ENCODE measurements at regions not wholly inside any gene's neighbourhood (a gene's known extent, or its start where the extent isn't known, plus 50 kb on each side); places are given as distances from the start of the nearest gene placed in this dataset.

- no peak overlapping the region for H3K4me3 Mint-ChIP-seq
- no peak for DNase-seq
- no peaks in the 10 kb centered on the region for H3K27me3 Mint-ChIP-seq
Measured at GRCh38 chr17:34776456-34777443, 184.5 kb downstream of the CCT6B start.

DNA sequence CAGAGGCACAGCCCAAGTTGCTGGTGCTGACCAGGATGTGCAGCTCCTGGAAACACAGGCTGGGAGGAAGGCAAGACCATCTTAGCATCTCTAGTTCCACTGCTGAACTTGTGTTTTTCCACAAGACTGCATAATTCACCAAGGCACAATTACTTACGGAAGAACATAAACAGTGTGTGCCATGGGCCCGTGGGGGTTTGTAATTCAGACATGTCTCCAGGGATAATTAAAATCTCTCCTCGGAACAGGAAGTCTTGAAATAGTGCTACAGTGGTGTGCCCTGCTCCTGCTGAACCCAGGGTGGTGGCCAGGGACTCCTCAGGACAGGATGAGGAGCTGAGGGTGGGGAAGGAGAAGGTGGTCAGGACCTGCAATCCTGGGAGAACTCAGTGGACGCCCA, 188.2 kb downstream of the CCT6B start:
- ATAC-seq (ENCODE audit: low read depth in 2 of 2) (no peak), DNase-seq (no peak)
- Mint-ChIP-seq H3K4me3 (no peak overlapping the region), H3K36me3 (no peaks in the 10 kb centered on the region), H3K9me3 (peaks cover 0 to 2% (median 0%) of the 10 kb centered on the region in 7 donors), H3K27ac (no peak overlapping the region), H3K4me1 (no peaks in the 10 kb centered on the region), H3K27me3 (peaks cover 7% of the 10 kb centered on the region)
- Histone ChIP-seq H3K4me3 (ENCODE audit: low read depth, low read length) (no peak overlapping the region), H3K9me3 (ENCODE audit: control insufficient read depth in 2 of 2, low read length in 2 of 2) (no peaks in the 10 kb centered on the region), H3K36me3 (ENCODE audit: control insufficient read depth, insufficient read depth, low read length) (no peaks in the 10 kb centered on the region), H3K27ac (ENCODE audit: insufficient read depth, low read length, poor library complexity, severe bottlenecking) (no peak overlapping the region), H3K4me1 (ENCODE audit: control insufficient read depth, insufficient read depth, low read length, poor library complexity, severe bottlenecking) (no peaks in the 10 kb centered on the region), H3K27me3 (ENCODE audit: control insufficient read depth, insufficient read depth, low read length) (peaks cover 4% of the 10 kb centered on the region)

More at GRCh38 chr17:34776456-34777443, 184.5 kb downstream of the CCT6B start:
- Histone ChIP-seq H3K4me1 (ENCODE audit: control insufficient read depth, insufficient read depth, low read length, poor library complexity, severe bottlenecking) (no peaks in the 10 kb centered on the region), H3K36me3 (ENCODE audit: control insufficient read depth, insufficient read depth, low read length) (no peaks in the 10 kb centered on the region), H3K27ac (ENCODE audit: insufficient read depth, low read length, poor library complexity, severe bottlenecking) (no peak overlapping the region), H3K27me3 (ENCODE audit: control insufficient read depth, insufficient read depth, low read length) (peaks cover 4% of the 10 kb centered on the region), H3K4me3 (ENCODE audit: low read depth, low read length) (no peak overlapping the region), H3K9me3 (ENCODE audit: control insufficient read depth in 2 of 2, low read length in 2 of 2) (peaks cover 0 to 1% of the 10 kb centered on the region in 2 experiments)
- H3K36me3 Mint-ChIP-seq, result no peaks in the 10 kb centered on the region
- ATAC-seq (ENCODE audit: low read depth in 2 of 2), result no peak
- peaks cover 0 to 3% (median 0%) of the 10 kb centered on the region in 7 donors for H3K9me3 Mint-ChIP-seq
- peaks cover 0 to 4% (median under 1%) of the 10 kb centered on the region in 4 donors for H3K4me1 Mint-ChIP-seq
- H3K27ac Mint-ChIP-seq, result no peak overlapping the region

GRCh38 chr17:34771891-34772290, 189.4 kb downstream of the CCT6B start:
- Histone ChIP-seq H3K9me3 (ENCODE audit: control insufficient read depth in 2 of 2, low read length in 2 of 2) (no peaks in the 10 kb centered on the region), H3K27me3 (ENCODE audit: control insufficient read depth, insufficient read depth, low read length) (peaks cover 2% of the 10 kb centered on the region), H3K36me3 (ENCODE audit: control insufficient read depth, insufficient read depth, low read length) (no peaks in the 10 kb centered on the region), H3K4me1 (ENCODE audit: control insufficient read depth, insufficient read depth, low read length, poor library complexity, severe bottlenecking) (no peaks in the 10 kb centered on the region), H3K4me3 (ENCODE audit: low read depth, low read length) (no peak overlapping the region), H3K27ac (ENCODE audit: insufficient read depth, low read length, poor library complexity, severe bottlenecking) (no peak overlapping the region)
- ATAC-seq (ENCODE audit: low read depth in 2 of 2) (no peak), DNase-seq (no peak)
- Mint-ChIP-seq H3K4me1 (no peaks in the 10 kb centered on the region), H3K36me3 (no peaks in the 10 kb centered on the region), H3K27me3 (peaks cover 7% of the 10 kb centered on the region), H3K9me3 (peaks cover 0 to 2% (median 0%) of the 10 kb centered on the region in 7 donors), H3K4me3 (no peak overlapping the region), H3K27ac (no peak overlapping the region)

- Histone ChIP-seq H3K36me3 (ENCODE audit: control insufficient read depth, insufficient read depth, low read length) (no peaks in the 10 kb centered on the region), H3K4me1 (ENCODE audit: control insufficient read depth, insufficient read depth, low read length, poor library complexity, severe bottlenecking) (no peaks in the 10 kb centered on the region), H3K4me3 (ENCODE audit: low read depth, low read length) (no peak overlapping the region), H3K27ac (ENCODE audit: insufficient read depth, low read length, poor library complexity, severe bottlenecking) (no peak overlapping the region), H3K9me3 (ENCODE audit: control insufficient read depth in 2 of 2, low read length in 2 of 2) (no peaks in the 10 kb centered on the region), H3K27me3 (ENCODE audit: control insufficient read depth, insufficient read depth, low read length) (no peaks in the 10 kb centered on the region)
- H3K27ac Mint-ChIP-seq, result no peak overlapping the region
- H3K36me3 Mint-ChIP-seq, result no peaks in the 10 kb centered on the region
- ATAC-seq (ENCODE audit: low read depth in 2 of 2) (no peak), DNase-seq (no peak)
- peaks cover 7% of the 10 kb centered on the region for H3K27me3 Mint-ChIP-seq
- no peaks in the 10 kb centered on the region for H3K4me1 Mint-ChIP-seq
- no peak overlapping the region for H3K4me3 Mint-ChIP-seq
- peaks cover 0 to 2% (median 0%) of the 10 kb centered on the region in 7 donors for H3K9me3 Mint-ChIP-seq
Measured at GRCh38 chr17:34770586-34770985, 190.7 kb downstream of the CCT6B start.

DNA sequence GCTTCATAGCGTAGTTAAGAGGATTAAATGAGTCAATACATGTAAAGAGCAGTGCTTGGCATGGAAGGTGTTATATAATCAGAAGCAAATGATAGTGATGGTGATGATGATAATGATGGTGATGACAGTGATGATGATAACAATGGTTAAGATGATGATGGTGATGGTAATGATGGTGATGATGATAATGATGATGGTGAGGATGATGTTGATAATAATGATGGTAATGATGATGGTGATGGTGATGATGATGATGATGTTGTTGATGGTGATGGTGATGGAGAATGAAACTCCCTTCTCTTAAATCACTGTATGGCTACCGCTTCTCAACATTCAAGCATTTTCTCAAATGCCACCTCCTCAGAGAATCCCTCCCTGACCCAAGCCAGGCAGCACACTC, 190.5 kb downstream of the TMEM132E start:
- Mint-ChIP-seq H3K4me3 (no peak overlapping the region), H3K27ac (no peak overlapping the region), H3K27me3 (peaks cover 7% of the 10 kb centered on the region), H3K9me3 (peaks cover 0 to 2% (median 0%) of the 10 kb centered on the region in 7 donors), H3K4me1 (no peaks in the 10 kb centered on the region), H3K36me3 (no peaks in the 10 kb centered on the region)
- H3K4me1 ChIP-seq (ENCODE audit: control insufficient read depth, insufficient read depth, low read length, poor library complexity, severe bottlenecking), result no peaks in the 10 kb centered on the region
- H3K27me3 ChIP-seq (ENCODE audit: control insufficient read depth, insufficient read depth, low read length), result no peaks in the 10 kb centered on the region
- no peak overlapping the region for H3K4me3 ChIP-seq (ENCODE audit: low read depth, low read length)
- H3K36me3 ChIP-seq (ENCODE audit: control insufficient read depth, insufficient read depth, low read length), result no peaks in the 10 kb centered on the region
- H3K27ac ChIP-seq (ENCODE audit: insufficient read depth, low read length, poor library complexity, severe bottlenecking), result no peak overlapping the region
- no peaks in the 10 kb centered on the region for H3K9me3 ChIP-seq (ENCODE audit: control insufficient read depth in 2 of 2, low read length in 2 of 2)
- DNase-seq, result no peak
- no peak for ATAC-seq (ENCODE audit: low read depth in 2 of 2)

DNA sequence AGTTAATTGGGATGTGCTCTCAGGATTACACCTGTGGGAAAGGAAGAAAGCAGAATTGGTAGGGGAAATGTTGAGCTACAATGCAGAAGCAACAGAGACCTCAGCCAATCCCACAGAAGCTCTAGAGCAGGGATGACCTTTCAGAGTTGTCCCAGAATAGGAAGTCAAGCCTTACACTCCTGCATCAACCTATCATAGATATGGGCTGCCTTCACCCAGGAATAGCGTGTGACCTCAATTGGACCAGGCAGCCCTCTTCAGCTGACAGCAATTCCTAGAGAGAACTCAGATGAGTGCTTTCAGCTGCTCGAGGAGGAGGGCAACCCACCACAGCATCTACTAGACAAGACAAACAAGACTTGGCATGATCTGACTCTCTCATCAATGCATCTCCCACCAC, 189.7 kb downstream of the TMEM132E start:
- H3K4me3 Mint-ChIP-seq, result no peak overlapping the region
- no peak overlapping the region for H3K4me3 ChIP-seq (ENCODE audit: low read depth, low read length)

GRCh38 chr17:34765291-34765690, 185.9 kb downstream of the TMEM132E start:
- Histone ChIP-seq H3K27me3 (ENCODE audit: control insufficient read depth, insufficient read depth, low read length) (peaks cover 4% of the 10 kb centered on the region), H3K9me3 (ENCODE audit: control insufficient read depth in 2 of 2, low read length in 2 of 2) (no peaks in the 10 kb centered on the region), H3K36me3 (ENCODE audit: control insufficient read depth, insufficient read depth, low read length) (no peaks in the 10 kb centered on the region), H3K27ac (ENCODE audit: insufficient read depth, low read length, poor library complexity, severe bottlenecking) (no peak overlapping the region), H3K4me3 (ENCODE audit: low read depth, low read length) (no peak overlapping the region), H3K4me1 (ENCODE audit: control insufficient read depth, insufficient read depth, low read length, poor library complexity, severe bottlenecking) (no peaks in the 10 kb centered on the region)
- DNase-seq (no peak), ATAC-seq (ENCODE audit: low read depth in 2 of 2) (no peak)
- Mint-ChIP-seq H3K9me3 (peaks cover 0 to 1% (median 0%) of the 10 kb centered on the region in 7 donors), H3K27me3 (peaks cover 13% of the 10 kb centered on the region), H3K27ac (no peak overlapping the region), H3K4me1 (no peaks in the 10 kb centered on the region), H3K36me3 (no peaks in the 10 kb centered on the region), H3K4me3 (no peak overlapping the region)

More for the DNA sequence above, 189.7 kb downstream of the TMEM132E start:
- Mint-ChIP-seq H3K9me3 (peaks cover 0 to 2% (median 0%) of the 10 kb centered on the region in 7 donors), H3K27me3 (peaks cover 7% of the 10 kb centered on the region), H3K27ac (no peak overlapping the region), H3K36me3 (no peaks in the 10 kb centered on the region), H3K4me1 (no peaks in the 10 kb centered on the region)
- Histone ChIP-seq H3K27ac (ENCODE audit: insufficient read depth, low read length, poor library complexity, severe bottlenecking) (no peak overlapping the region), H3K4me1 (ENCODE audit: control insufficient read depth, insufficient read depth, low read length, poor library complexity, severe bottlenecking) (no peaks in the 10 kb centered on the region), H3K9me3 (ENCODE audit: control insufficient read depth in 2 of 2, low read length in 2 of 2) (no peaks in the 10 kb centered on the region), H3K27me3 (ENCODE audit: control insufficient read depth, insufficient read depth, low read length) (no peaks in the 10 kb centered on the region), H3K36me3 (ENCODE audit: control insufficient read depth, insufficient read depth, low read length) (no peaks in the 10 kb centered on the region)
- ATAC-seq (ENCODE audit: low read depth in 2 of 2) (no peak), DNase-seq (no peak)

DNA sequence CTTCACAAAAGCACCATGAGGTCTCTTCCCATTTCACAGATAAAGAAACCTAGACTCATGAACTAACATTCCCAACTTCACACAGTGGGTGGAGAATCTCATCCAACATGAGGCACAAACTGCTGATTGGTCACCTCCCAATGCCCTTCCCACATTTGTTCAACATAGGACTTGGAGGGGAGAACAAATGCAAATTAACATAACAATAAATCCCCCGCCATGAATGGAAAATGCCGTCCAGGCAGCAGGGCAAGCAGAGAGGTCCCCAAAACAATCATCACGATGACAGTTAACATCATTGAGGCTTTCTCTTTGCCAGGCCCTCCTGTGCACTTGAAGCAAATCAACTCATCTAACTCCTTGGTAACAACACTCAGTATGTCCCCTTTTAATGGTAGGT, 185.3 kb downstream of the TMEM132E start:
- no peaks in the 10 kb centered on the region for H3K4me1 Mint-ChIP-seq
- DNase-seq (no peak), ATAC-seq (ENCODE audit: low read depth in 2 of 2) (no peak)
- Histone ChIP-seq H3K36me3 (ENCODE audit: control insufficient read depth, insufficient read depth, low read length) (no peaks in the 10 kb centered on the region), H3K4me3 (ENCODE audit: low read depth, low read length) (no peak overlapping the region), H3K4me1 (ENCODE audit: control insufficient read depth, insufficient read depth, low read length, poor library complexity, severe bottlenecking) (no peaks in the 10 kb centered on the region), H3K27me3 (ENCODE audit: control insufficient read depth, insufficient read depth, low read length) (peaks cover 4% of the 10 kb centered on the region), H3K27ac (ENCODE audit: insufficient read depth, low read length, poor library complexity, severe bottlenecking) (no peak overlapping the region), H3K9me3 (ENCODE audit: control insufficient read depth in 2 of 2, low read length in 2 of 2) (no peaks in the 10 kb centered on the region)
- H3K27ac Mint-ChIP-seq, result no peak overlapping the region
- H3K36me3 Mint-ChIP-seq, result no peaks in the 10 kb centered on the region
- H3K4me3 Mint-ChIP-seq, result no peak overlapping the region
- H3K9me3 Mint-ChIP-seq, result peaks cover 0 to 1% (median 0%) of the 10 kb centered on the region in 7 donors
- peaks cover 13% of the 10 kb centered on the region for H3K27me3 Mint-ChIP-seq

Measured in CD4-positive, CD25-positive, alpha-beta regulatory T cell (primary cell).